ENCODE measurements at regions not wholly inside any gene's neighbourhood (a gene's known extent, or its start where the extent isn't known, plus 50 kb on each side); places are given as distances from the start of the nearest gene placed in this dataset.
"Not testable (repeated sequence)": the region's sequence is repeated elsewhere in the genome, so short reads cannot be mapped to it uniquely, and the experiment has no call there.

DNA sequence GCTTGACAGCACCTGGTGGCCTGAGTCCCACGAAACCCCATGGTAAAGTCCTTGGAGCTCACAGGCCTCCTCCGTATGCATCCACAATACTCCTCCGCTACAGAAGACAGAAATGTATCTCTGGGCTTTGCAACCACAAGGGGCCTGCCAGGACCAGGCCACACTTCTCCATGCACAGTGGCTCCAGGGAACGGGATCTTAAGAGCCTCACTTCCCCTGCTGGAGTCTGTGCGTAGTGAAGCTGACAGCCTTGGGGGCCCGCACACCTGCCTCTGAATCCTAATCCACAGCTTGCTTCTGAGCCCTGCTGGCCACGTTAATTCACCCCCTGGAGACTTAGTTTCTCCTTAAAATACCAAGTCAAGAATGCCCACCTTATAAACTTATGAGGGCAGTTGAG lies 125.7 kb downstream of the COPRS start:
- Histone ChIP-seq H3K4me1 (ENCODE audit: control insufficient read depth, insufficient read depth, low read length) (no peaks in the 10 kb centered on the region), H3K36me3 (ENCODE audit: control insufficient read depth in 2 of 2, insufficient read depth in 1 of 2, low read length in 2 of 2) (no peaks in the 10 kb centered on the region), H3K9me3 (ENCODE audit: control insufficient read depth, insufficient read depth, low read depth, low read length) (no peaks in the 10 kb centered on the region), H3K27ac (ENCODE audit: extremely low read depth, low read depth, low read length) (no peak overlapping the region), H3K4me3 (ENCODE audit: low read depth, low read length) (no peak overlapping the region)
- POLR2A ChIA-PET: no interaction called here
- CTCF ChIA-PET: interaction anchor here (0.6 kb wide), 1 partner anchor 15 kb away, joined by 5 read pairs; no protein-coding TSS in a partner anchor
- TF ChIP-seq ZNF623 (tag by site-specific recombination; IDR thresholded peaks at IDR 0.05) (no peak), ZNF211 (tag by site-specific recombination; IDR thresholded peaks at IDR 0.05; ENCODE audit: low read depth) (no peak), YY2 (tag by site-specific recombination; IDR thresholded peaks at IDR 0.05) (no peak), ZNF677 (tag by site-specific recombination; IDR thresholded peaks at IDR 0.05) (no peak), ZNF600 (tag by site-specific recombination; IDR thresholded peaks at IDR 0.05) (no peak), TCF7L2 (IDR thresholded peaks at IDR 0.05; ENCODE audit: borderline replicate concordance, low read depth, low read length) (no peak), ZNF221 (tag by site-specific recombination; IDR thresholded peaks at IDR 0.05; ENCODE audit: borderline replicate concordance) (no peak), REST (tag by site-specific recombination; IDR thresholded peaks at IDR 0.05) (no peak), ZNF335 (tag by site-specific recombination; conservative IDR thresholded peaks at IDR 0.05) (no peak), SCRT1 (tag by site-specific recombination; IDR thresholded peaks at IDR 0.05; ENCODE audit: borderline replicate concordance) (no peak), ZNF10 (tag by site-specific recombination; IDR thresholded peaks at IDR 0.05) (no peak), ZNF639 (tag by site-specific recombination; IDR thresholded peaks at IDR 0.05) (no peak), ZNF626 (tag by site-specific recombination; IDR thresholded peaks at IDR 0.05) (no peak), ZNF184 (tag by site-specific recombination; IDR thresholded peaks at IDR 0.05) (no peak), ZNF398 (tag by site-specific recombination; IDR thresholded peaks at IDR 0.05) (no peak)
- TF ChIP-seq, protein P1, sequence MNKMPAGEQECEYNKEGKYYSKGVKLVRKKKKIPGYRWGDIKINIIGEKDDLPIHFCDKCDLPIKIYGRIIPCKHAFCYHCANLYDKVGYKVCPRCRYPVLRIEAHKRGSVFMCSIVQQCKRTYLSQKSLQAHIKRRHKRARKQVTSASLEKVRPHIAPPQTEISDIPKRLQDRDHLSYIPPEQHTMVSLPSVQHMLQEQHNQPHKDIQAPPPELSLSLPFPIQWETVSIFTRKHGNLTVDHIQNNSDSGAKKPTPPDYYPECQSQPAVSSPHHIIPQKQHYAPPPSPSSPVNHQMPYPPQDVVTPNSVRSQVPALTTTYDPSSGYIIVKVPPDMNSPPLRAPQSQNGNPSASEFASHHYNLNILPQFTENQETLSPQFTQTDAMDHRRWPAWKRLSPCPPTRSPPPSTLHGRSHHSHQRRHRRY (tag by site-specific recombination; IDR thresholded peaks at IDR 0.05): no peak

GRCh38 chr17:31731585-31732154 lies 127.4 kb downstream of the COPRS start:
- H3K4me1 ChIP-seq (ENCODE audit: control insufficient read depth, insufficient read depth, low read length); H3K36me3 ChIP-seq (ENCODE audit: control insufficient read depth in 2 of 2, insufficient read depth in 1 of 2, low read length in 2 of 2); POLR2A ChIA-PET; H3K4me3 ChIP-seq (ENCODE audit: low read depth, low read length); H3K27ac ChIP-seq (ENCODE audit: extremely low read depth, low read depth, low read length); H3K9me3 ChIP-seq (ENCODE audit: control insufficient read depth, insufficient read depth, low read depth, low read length): not testable (repeated sequence)
- CTCF ChIA-PET: interaction anchor here (0.6 to 0.7 kb wide), 2 partner anchors 200 to 668 kb away, joined by 3 read pairs; no protein-coding TSS in a partner anchor
- TF ChIP-seq SP2 (tag by site-specific recombination; IDR thresholded peaks at IDR 0.05): peak; percentile 56

All from HEK293 (cell line).